Tibial nerve (tissue), 4 donors: ENCODE measurements at regions not wholly inside any gene's neighbourhood (a gene's known extent, or its start where the extent isn't known, plus 50 kb on each side); places are given as distances from the start of the nearest gene placed in this dataset.

Source experiments
- DNase-seq, 2 donors: peaks; one replicate each; pipeline ENCODE4 v3.0.0-alpha.2; 2019; ENCODE audit warnings: low spot score in 2 of 2
- H3K27ac ChIP-seq, 4 donors: fragments of 200-600 bp; sonication (generic) in 3 of 4; one replicate each; pipeline ENCODE4 v1.5.1; 2017 to 2019; ENCODE audit warnings: mild to moderate bottlenecking in 1 of 4
- H3K27me3 ChIP-seq, 2 donors: fragments of 200-600 bp; sonication (generic) in 1 of 2; one replicate each; pipeline versions ENCODE4 v1.5.1 to v1.6.0; 2017 to 2019
- H3K36me3 ChIP-seq, 3 donors: fragments of 200-600 bp; sonication (generic); one replicate each; pipeline ENCODE4 v1.5.1; 2018 to 2019
- H3K4me1 ChIP-seq, 4 donors: fragments of 200-600 bp; sonication (generic) in 3 of 4; one replicate each; pipeline ENCODE4 v1.5.1; 2017 to 2019
- H3K4me3 ChIP-seq, 4 donors: fragments of 200-600 bp; sonication (generic) in 3 of 4; one replicate each; pipeline ENCODE4 v1.5.1; 2017 to 2019; ENCODE audit warnings: mild to moderate bottlenecking in 1 of 4, moderate library complexity in 1 of 4
- H3K9me3 ChIP-seq, 4 donors: fragments of 200-600 bp; sonication (generic) in 3 of 4; one replicate each; pipeline ENCODE4 v1.5.1; 2017 to 2019
- EP300 ChIP-seq, 2 donors: sonication (generic); formaldehyde crosslinking; IDR thresholded peaks; one replicate each; pipeline ENCODE4 v1.6.1; 2017; ENCODE audit warnings: antibody characterized with exemption in 2 of 2, mild to moderate bottlenecking in 1 of 2
- POLR2A ChIP-seq, 2 donors: fragments of 450-650 bp; IDR thresholded peaks; one replicate each; pipeline ENCODE4 v1.6.1; 2017; ENCODE audit warnings: antibody characterized with exemption in 2 of 2, mild to moderate bottlenecking in 2 of 2, moderate library complexity in 2 of 2
- WGBS, 2 donors: methylation state at CpG; one replicate each; pipeline ENCODE4 v1.1.5; 2018; 5-methylcytosine and 5-hydroxymethylcytosine counted together
- TF ChIP-seq, protein P1 (sequence below), 5 experiments: fragments of 200-600 bp in 3 of 5; fragments of 450-650 bp in 2 of 5; sonication (generic) in 3 of 5; IDR thresholded peaks; one replicate each; pipeline ENCODE4 v1.5.1; 2016 to 2019; ENCODE audit warnings: antibody characterized with exemption in 5 of 5, mild to moderate bottlenecking in 3 of 5, moderate library complexity in 2 of 5

DNA sequence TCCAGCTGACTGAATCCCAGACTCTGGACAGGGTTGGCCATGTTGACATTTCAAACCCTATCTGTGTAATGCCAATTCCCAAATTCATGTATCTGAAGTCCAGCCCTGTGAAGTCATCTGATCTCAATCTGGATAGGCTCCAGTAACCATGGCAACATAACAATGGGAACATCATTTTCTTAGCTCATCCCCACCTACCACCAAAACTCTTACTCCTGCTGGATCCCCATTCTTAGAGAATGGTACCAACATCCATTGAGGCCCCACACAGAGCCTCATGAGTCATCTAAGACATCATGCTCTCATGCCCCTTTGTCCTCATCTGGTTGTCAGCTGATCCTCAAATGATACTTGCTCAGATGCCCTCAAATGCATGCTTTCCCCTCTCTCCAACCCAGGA is 58.9 kb upstream of the TEX51 start:
- no peaks in the 10 kb centered on the region for H3K4me1 ChIP-seq
- H3K36me3 ChIP-seq, result no peaks in the 10 kb centered on the region
- no peaks in the 10 kb centered on the region for H3K27me3 ChIP-seq
- H3K9me3 ChIP-seq, result no peaks in the 10 kb centered on the region
- no peak overlapping the region for H3K4me3 ChIP-seq
- TF ChIP-seq, protein P1, sequence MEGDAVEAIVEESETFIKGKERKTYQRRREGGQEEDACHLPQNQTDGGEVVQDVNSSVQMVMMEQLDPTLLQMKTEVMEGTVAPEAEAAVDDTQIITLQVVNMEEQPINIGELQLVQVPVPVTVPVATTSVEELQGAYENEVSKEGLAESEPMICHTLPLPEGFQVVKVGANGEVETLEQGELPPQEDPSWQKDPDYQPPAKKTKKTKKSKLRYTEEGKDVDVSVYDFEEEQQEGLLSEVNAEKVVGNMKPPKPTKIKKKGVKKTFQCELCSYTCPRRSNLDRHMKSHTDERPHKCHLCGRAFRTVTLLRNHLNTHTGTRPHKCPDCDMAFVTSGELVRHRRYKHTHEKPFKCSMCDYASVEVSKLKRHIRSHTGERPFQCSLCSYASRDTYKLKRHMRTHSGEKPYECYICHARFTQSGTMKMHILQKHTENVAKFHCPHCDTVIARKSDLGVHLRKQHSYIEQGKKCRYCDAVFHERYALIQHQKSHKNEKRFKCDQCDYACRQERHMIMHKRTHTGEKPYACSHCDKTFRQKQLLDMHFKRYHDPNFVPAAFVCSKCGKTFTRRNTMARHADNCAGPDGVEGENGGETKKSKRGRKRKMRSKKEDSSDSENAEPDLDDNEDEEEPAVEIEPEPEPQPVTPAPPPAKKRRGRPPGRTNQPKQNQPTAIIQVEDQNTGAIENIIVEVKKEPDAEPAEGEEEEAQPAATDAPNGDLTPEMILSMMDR (IDR thresholded peaks at IDR 0.05), result no peak
- TF ChIP-seq EP300 (IDR thresholded peaks at IDR 0.05) (no peak), POLR2A (IDR thresholded peaks at IDR 0.05) (no peak)
- H3K27ac ChIP-seq, result no peak overlapping the region
- no peak for DNase-seq

DNA sequence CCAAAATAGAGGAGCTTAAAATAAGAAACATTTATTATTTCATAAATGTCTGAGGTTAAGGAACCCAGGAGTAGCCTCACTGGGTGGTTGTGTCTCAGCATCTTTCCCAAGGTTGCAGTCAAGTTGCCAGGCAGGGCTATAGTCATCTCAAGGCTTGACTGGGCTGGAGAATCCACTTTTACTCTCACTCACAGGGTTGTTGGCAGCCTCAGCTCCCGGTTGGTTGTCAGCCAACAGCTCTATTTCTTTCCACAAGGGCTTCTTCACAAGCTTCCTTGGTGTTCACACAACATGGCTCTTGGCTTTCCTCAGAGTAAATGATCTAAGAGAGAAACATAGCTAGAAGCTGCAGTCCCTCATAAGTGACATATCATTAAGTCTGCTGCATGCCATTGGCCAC is 55.6 kb upstream of the TEX51 start:
- TF ChIP-seq, protein P1 (IDR thresholded peaks at IDR 0.05), result no peak
- TF ChIP-seq EP300 (IDR thresholded peaks at IDR 0.05) (no peak), POLR2A (IDR thresholded peaks at IDR 0.05) (no peak)

DNA sequence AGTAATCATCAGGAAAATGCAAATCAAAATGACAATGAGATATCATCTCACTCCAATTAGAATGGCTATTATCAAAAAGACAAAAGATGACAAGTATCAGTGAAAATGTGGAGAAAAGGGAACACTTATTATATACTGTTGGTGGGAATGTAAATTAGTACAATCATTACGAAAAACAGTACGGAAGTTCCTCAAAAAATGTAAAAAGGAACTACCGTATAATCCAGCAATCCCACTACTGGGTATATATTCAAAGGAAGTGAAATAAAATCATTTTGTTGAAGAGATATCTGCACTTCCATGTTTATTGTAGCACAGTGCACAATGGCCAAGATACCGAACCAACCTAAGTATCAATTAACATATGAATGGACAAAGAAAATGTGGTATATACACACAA is 52.4 kb upstream of the TEX51 start:
- Histone ChIP-seq H3K4me3 (no peak overlapping the region), H3K4me1 (no peaks in the 10 kb centered on the region), H3K27me3 (no peaks in the 10 kb centered on the region), H3K36me3 (no peaks in the 10 kb centered on the region), H3K27ac (no peak overlapping the region), H3K9me3 (no peaks in the 10 kb centered on the region)
- TF ChIP-seq, protein P1 (IDR thresholded peaks at IDR 0.05), result no peak
- TF ChIP-seq EP300 (IDR thresholded peaks at IDR 0.05) (no peak), POLR2A (IDR thresholded peaks at IDR 0.05) (no peak)
- DNase-seq, result no peak
- 75 to 88% methylated on average over 4 of the region's 4 CpGs for whole genome bisulfite sequencing, 2 donors

More for the DNA sequence above, 55.6 kb upstream of the TEX51 start:
- no peaks in the 10 kb centered on the region for H3K27me3 ChIP-seq
- WGBS, 2 donors, result 38 to 73% methylated on average over 1 of the region's 1 CpG
- no peaks in the 10 kb centered on the region for H3K36me3 ChIP-seq
- DNase-seq, result no peak
- H3K4me1 ChIP-seq, result no peaks in the 10 kb centered on the region
- no peak overlapping the region for H3K27ac ChIP-seq
- H3K9me3 ChIP-seq, result no peaks in the 10 kb centered on the region
- H3K4me3 ChIP-seq, result no peak overlapping the region
